Loucy (cell line): ENCODE measurements at regions not wholly inside any gene's neighbourhood (a gene's known extent, or its start where the extent isn't known, plus 50 kb on each side); places are given as distances from the start of the nearest gene placed in this dataset.

ENCODE experiments used
- EZH2phosphoT487 ChIP-seq: fragments of 200-600 bp; IDR thresholded peaks from 2 replicates; pipeline ENCODE4 v1.6.1; 2018; ENCODE audit warnings: antibody characterized with exemption, mild to moderate bottlenecking, moderate library complexity, borderline replicate concordance
- TF ChIP-seq, protein P1 (sequence below): fragments of 200-600 bp; sonication (generic); conservative IDR thresholded peaks from 2 replicates; pipeline ENCODE4 v1.5.1; 2014; ENCODE audit warnings: mild to moderate bottlenecking, antibody characterized with exemption, low read length

DNA sequence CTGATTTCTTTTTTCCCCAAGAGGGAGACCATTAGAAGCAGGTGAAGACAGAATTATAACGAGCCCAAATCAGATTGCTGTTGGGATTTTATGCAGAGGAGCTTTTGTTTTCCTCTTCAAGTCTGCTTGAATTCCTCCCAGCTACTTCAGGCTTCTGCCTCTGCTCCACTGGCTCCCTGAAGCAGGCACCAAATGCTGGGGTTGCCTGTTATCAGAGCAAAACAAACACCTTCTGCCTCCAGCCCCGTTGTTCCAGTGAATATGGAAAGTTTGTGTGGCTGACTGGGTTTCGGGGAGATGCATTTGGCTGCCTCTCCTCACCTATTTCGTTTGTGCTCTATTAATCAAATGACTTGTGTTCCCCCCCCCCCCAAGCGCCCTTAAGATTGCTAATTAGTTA is 209.2 kb downstream of the URB2 start:
- TF ChIP-seq, protein P1, sequence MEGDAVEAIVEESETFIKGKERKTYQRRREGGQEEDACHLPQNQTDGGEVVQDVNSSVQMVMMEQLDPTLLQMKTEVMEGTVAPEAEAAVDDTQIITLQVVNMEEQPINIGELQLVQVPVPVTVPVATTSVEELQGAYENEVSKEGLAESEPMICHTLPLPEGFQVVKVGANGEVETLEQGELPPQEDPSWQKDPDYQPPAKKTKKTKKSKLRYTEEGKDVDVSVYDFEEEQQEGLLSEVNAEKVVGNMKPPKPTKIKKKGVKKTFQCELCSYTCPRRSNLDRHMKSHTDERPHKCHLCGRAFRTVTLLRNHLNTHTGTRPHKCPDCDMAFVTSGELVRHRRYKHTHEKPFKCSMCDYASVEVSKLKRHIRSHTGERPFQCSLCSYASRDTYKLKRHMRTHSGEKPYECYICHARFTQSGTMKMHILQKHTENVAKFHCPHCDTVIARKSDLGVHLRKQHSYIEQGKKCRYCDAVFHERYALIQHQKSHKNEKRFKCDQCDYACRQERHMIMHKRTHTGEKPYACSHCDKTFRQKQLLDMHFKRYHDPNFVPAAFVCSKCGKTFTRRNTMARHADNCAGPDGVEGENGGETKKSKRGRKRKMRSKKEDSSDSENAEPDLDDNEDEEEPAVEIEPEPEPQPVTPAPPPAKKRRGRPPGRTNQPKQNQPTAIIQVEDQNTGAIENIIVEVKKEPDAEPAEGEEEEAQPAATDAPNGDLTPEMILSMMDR = no peak
- no peak for TF ChIP-seq EZH2phosphoT487
